Natural killer cell (primary cell): ENCODE measurements at regions not wholly inside any gene's neighbourhood (a gene's known extent, or its start where the extent isn't known, plus 50 kb on each side); places are given as distances from the start of the nearest gene placed in this dataset.

Experiments
- ATAC-seq, 3 donors: fragments of 150-1000 bp in 2 of 3; fragments of 200-7000 bp in 1 of 3; cut with Tn5 transposase; 1 replicate in 1 of 3; 2 replicates in 2 of 3; pipeline ENCODE4 v1.10.0; 2021; ENCODE audit warnings: mild to moderate bottlenecking in 2 of 3, moderate library complexity in 2 of 3
- DNase-seq, 2 donors: peaks; one replicate each; pipeline versions ENCODE4 v3.0.0 to v3.0.0-alpha.2; 2013 to 2021; ENCODE audit warnings: mixed read lengths in 1 of 2
- H3K27ac ChIP-seq: one replicate; pipeline ENCODE4 v1.5.1; 2013; ENCODE audit warnings: mild to moderate bottlenecking, low read length
- H3K27me3 ChIP-seq: one replicate; pipeline ENCODE4 v1.6.1; 2013; ENCODE audit warnings: low read length; ENCODE audit not compliant: control insufficient read depth, insufficient read depth
- H3K36me3 ChIP-seq: one replicate; pipeline ENCODE4 v1.6.1; 2013; ENCODE audit warnings: low read length; ENCODE audit not compliant: control insufficient read depth, insufficient read depth
- H3K4me1 ChIP-seq: one replicate; pipeline ENCODE4 v1.6.1; 2013; ENCODE audit warnings: low read length; ENCODE audit not compliant: control insufficient read depth, insufficient read depth
- H3K4me3 ChIP-seq: one replicate; pipeline ENCODE4 v1.5.1; 2013; ENCODE audit warnings: low read length
- H3K9me3 ChIP-seq: one replicate; pipeline ENCODE4 v1.6.1; 2013; ENCODE audit warnings: low read length; ENCODE audit not compliant: control insufficient read depth, insufficient read depth
- H3K27ac Mint-ChIP-seq, 2 donors: one replicate each; pipeline ENCODE4 v1.8.0; 2022; ENCODE audit warnings: mild to moderate bottlenecking in 2 of 2, mixed read lengths in 2 of 2, moderate library complexity in 1 of 2
- H3K27me3 Mint-ChIP-seq, 2 donors: one replicate each; pipeline ENCODE4 v1.8.0; 2022; ENCODE audit warnings: low read depth in 2 of 2, mixed read lengths in 2 of 2
- H3K36me3 Mint-ChIP-seq: one replicate; pipeline ENCODE4 v1.8.0; 2022; ENCODE audit warnings: mixed read lengths
- H3K4me1 Mint-ChIP-seq, 2 donors: one replicate each; pipeline ENCODE4 v1.8.0; 2022; ENCODE audit warnings: mixed read lengths in 2 of 2
- H3K4me3 Mint-ChIP-seq: one replicate; pipeline ENCODE4 v1.8.0; 2022; ENCODE audit warnings: mild to moderate bottlenecking, moderate library complexity, mixed read lengths
- H3K9me3 Mint-ChIP-seq, 2 donors: one replicate each; pipeline ENCODE4 v1.8.0; 2022; ENCODE audit warnings: mixed read lengths in 2 of 2
- CTCF ChIP-seq: fragments of 200-600 bp; IDR thresholded peaks from one replicate; pipeline ENCODE4 v1.8.0; 2022; ENCODE audit warnings: antibody characterized with exemption
- WGBS: methylation state at CpG from one replicate; pipeline ENCODE4 v1.1.7; 2013; ENCODE audit warnings: missing lambda C conversion rate; ENCODE audit not compliant: insufficient coverage; 5-methylcytosine and 5-hydroxymethylcytosine counted together
- intact Hi-C: fragments of 100-400 bp; cut with micrococcal nuclease; formaldehyde crosslinking; loops from one replicate; pipeline ENCODE4 v1.14.2; 2022

- no peaks in the 10 kb centered on the region for H3K36me3 ChIP-seq
- H3K9me3 ChIP-seq: no peaks in the 10 kb centered on the region
- no peak overlapping the region for H3K27ac ChIP-seq
- intact Hi-C loops: no loop called here
- H3K27ac Mint-ChIP-seq: no peak overlapping the region
- no CpG with 5 or more reads among the region's 1 CpG for WGBS
- peaks cover 3 to 6% of the 10 kb centered on the region in 2 donors for H3K9me3 Mint-ChIP-seq
- H3K27me3 Mint-ChIP-seq: no peaks in the 10 kb centered on the region
- H3K36me3 Mint-ChIP-seq: no peaks in the 10 kb centered on the region
- H3K27me3 ChIP-seq: no peaks in the 10 kb centered on the region
- H3K4me3 Mint-ChIP-seq: no peak overlapping the region
- ATAC-seq (no peak), DNase-seq (no peak)
- H3K4me1 ChIP-seq: no peaks in the 10 kb centered on the region
- no peak overlapping the region for H3K4me3 ChIP-seq
- no peaks in the 10 kb centered on the region for H3K4me1 Mint-ChIP-seq
- no peak for TF ChIP-seq CTCF
Observed at GRCh38 chr2:198791623-198792022, 666.1 kb downstream of the SATB2 start.

GRCh38 chr2:198788676-198789075 lies 669.1 kb downstream of the SATB2 start:
- intact Hi-C loops: no loop called here

GRCh38 chr2:198782734-198783133 lies 675.0 kb downstream of the SATB2 start:
- Histone ChIP-seq H3K36me3 (no peaks in the 10 kb centered on the region), H3K4me3 (no peak overlapping the region), H3K27ac (no peak overlapping the region), H3K4me1 (no peaks in the 10 kb centered on the region), H3K9me3 (no peaks in the 10 kb centered on the region), H3K27me3 (no peaks in the 10 kb centered on the region)
- intact Hi-C loops: no loop called here
- TF ChIP-seq CTCF: no peak
- Mint-ChIP-seq H3K36me3 (no peaks in the 10 kb centered on the region), H3K4me3 (no peak overlapping the region), H3K9me3 (peaks cover 3 to 15% of the 10 kb centered on the region in 2 donors), H3K27me3 (no peaks in the 10 kb centered on the region), H3K4me1 (no peaks in the 10 kb centered on the region), H3K27ac (no peak overlapping the region)
- DNase-seq (no peak), ATAC-seq (no peak)
- WGBS: 83% methylated on average over 2 of the region's 3 CpGs

More at GRCh38 chr2:198788676-198789075, 669.1 kb downstream of the SATB2 start:
- no peaks in the 10 kb centered on the region for H3K27me3 Mint-ChIP-seq
- H3K4me3 ChIP-seq: no peak overlapping the region
- no peak for ATAC-seq
- H3K27me3 ChIP-seq: no peaks in the 10 kb centered on the region
- H3K4me1 Mint-ChIP-seq: no peaks in the 10 kb centered on the region
- H3K27ac Mint-ChIP-seq: no peak overlapping the region
- no peak for DNase-seq
- H3K36me3 Mint-ChIP-seq: no peaks in the 10 kb centered on the region
- no peak for TF ChIP-seq CTCF
- WGBS: 24% methylated on average over 2 of the region's 2 CpGs
- H3K4me1 ChIP-seq: no peaks in the 10 kb centered on the region
- peaks cover 7 to 9% of the 10 kb centered on the region in 2 donors for H3K9me3 Mint-ChIP-seq
- H3K9me3 ChIP-seq: no peaks in the 10 kb centered on the region
- H3K27ac ChIP-seq: no peak overlapping the region
- H3K36me3 ChIP-seq: no peaks in the 10 kb centered on the region
- no peak overlapping the region for H3K4me3 Mint-ChIP-seq

GRCh38 chr2:198776616-198777406 lies 680.9 kb downstream of the SATB2 start:
- WGBS: 81% methylated on average over 3 of the region's 6 CpGs
- H3K27me3 Mint-ChIP-seq: no peaks in the 10 kb centered on the region

More at GRCh38 chr2:198776616-198777406, 680.9 kb downstream of the SATB2 start:
- Mint-ChIP-seq H3K36me3 (no peaks in the 10 kb centered on the region), H3K4me1 (no peaks in the 10 kb centered on the region), H3K27ac (no peak overlapping the region), H3K9me3 (peaks cover 2 to 9% of the 10 kb centered on the region in 2 donors), H3K4me3 (no peak overlapping the region)
- ATAC-seq (no peak), DNase-seq (no peak)
- H3K27ac ChIP-seq: no peak overlapping the region
- no peak for TF ChIP-seq CTCF
- H3K4me3 ChIP-seq: no peak overlapping the region
- H3K9me3 ChIP-seq: no peaks in the 10 kb centered on the region
- H3K27me3 ChIP-seq: no peaks in the 10 kb centered on the region
- H3K36me3 ChIP-seq: no peaks in the 10 kb centered on the region
- intact Hi-C loops: no loop called here
- no peaks in the 10 kb centered on the region for H3K4me1 ChIP-seq
